Gastrocnemius medialis (tissue), 4 donors: ENCODE measurements at regions not wholly inside any gene's neighbourhood (a gene's known extent, or its start where the extent isn't known, plus 50 kb on each side); places are given as distances from the start of the nearest gene placed in this dataset.

Experiments
- ATAC-seq, 2 donors: fragments of 150-250 bp; one replicate each; pipeline ENCODE4 v1.9.1; 2016
- DNase-seq, 2 donors: peaks; one replicate each; pipeline ENCODE4 v3.0.0-alpha.2; 2019
- H3K27ac ChIP-seq, 4 donors: fragments of 200-600 bp; sonication (generic); 1 replicate in 1 of 4; 2 replicates in 3 of 4; pipeline ENCODE4 v1.5.1; 2016 to 2018; ENCODE audit warnings: mild to moderate bottlenecking in 2 of 4, moderate library complexity in 1 of 4
- H3K27me3 ChIP-seq, 3 donors: fragments of 200-600 bp; sonication (generic) in 2 of 3; 1 replicate in 1 of 3; 2 replicates in 2 of 3; pipeline versions ENCODE4 v1.5.1 to v1.6.0; 2016 to 2019; ENCODE audit warnings: mild to moderate bottlenecking in 1 of 3, moderate library complexity in 1 of 3
- H3K36me3 ChIP-seq, 2 donors: fragments of 200-600 bp; sonication (generic) in 1 of 2; one replicate each; pipeline ENCODE4 v1.5.1; 2017 to 2018
- H3K4me1 ChIP-seq, 2 donors: fragments of 200-600 bp; sonication (generic) in 1 of 2; one replicate each; pipeline ENCODE4 v1.5.1; 2016 to 2017; ENCODE audit warnings: mild to moderate bottlenecking in 2 of 2
- H3K4me3 ChIP-seq, 4 donors: fragments of 200-600 bp; sonication (generic) in 3 of 4; 1 replicate in 1 of 4; 2 replicates in 3 of 4; pipeline ENCODE4 v1.5.1; 2016 to 2019; ENCODE audit warnings: mild to moderate bottlenecking in 2 of 4
- H3K9me3 ChIP-seq, 3 donors: fragments of 200-600 bp; sonication (generic) in 2 of 3; 1 replicate in 1 of 3; 2 replicates in 2 of 3; pipeline ENCODE4 v1.5.1; 2016 to 2019
- POLR2A ChIP-seq, 2 donors: fragments of 450-650 bp; IDR thresholded peaks; one replicate each; pipeline ENCODE4 v1.6.1; 2017; ENCODE audit warnings: antibody characterized with exemption in 2 of 2, mild to moderate bottlenecking in 2 of 2, moderate library complexity in 2 of 2
- in situ Hi-C, 4 donors: fragments of 200-750 bp; cut with MboI; loops; one replicate each; pipeline versions ENCODE4 v1.15.0 to v1.8.0; 2017; ENCODE audit warnings: low sequenced_read_pairs in 4 of 4
- intact Hi-C: fragments of 100-400 bp; cut with DNase I; formaldehyde crosslinking; loops from one replicate; pipeline ENCODE4 v1.15.1; 2023; ENCODE audit warnings: low total_unique reads
- TF ChIP-seq, protein P1 (sequence below), 5 experiments: fragments of 450-650 bp in 3 of 5; fragments of 200-600 bp in 2 of 5; sonication (generic) in 2 of 5; IDR thresholded peaks in 4 of 5; conservative IDR thresholded peaks in 1 of 5; 1 replicate in 4 of 5; 2 replicates in 1 of 5; pipeline ENCODE4 v1.5.1; 2016 to 2019; ENCODE audit warnings: antibody characterized with exemption in 5 of 5, mild to moderate bottlenecking in 3 of 5, moderate library complexity in 3 of 5

DNA sequence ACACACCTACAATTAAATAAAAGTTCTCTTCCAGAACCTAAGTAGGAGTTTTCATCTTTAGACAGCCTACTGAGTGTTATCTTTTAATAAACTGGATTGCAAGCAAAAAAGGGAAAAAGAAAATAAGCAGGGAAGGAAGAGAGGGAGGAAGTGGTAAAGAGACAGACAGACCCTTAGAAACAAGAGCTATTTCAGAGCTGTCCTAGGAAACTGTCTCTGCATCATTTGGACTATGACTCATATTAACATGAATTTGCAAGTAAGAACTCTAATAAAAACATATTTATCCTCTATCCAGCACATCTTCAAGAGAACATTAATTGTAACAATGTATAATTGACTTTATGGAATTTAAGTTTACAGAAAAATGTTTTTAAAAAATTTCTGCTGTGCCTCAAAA, 438.8 kb upstream of the USP15 start:
- in situ Hi-C loops, result no loop called here

DNA sequence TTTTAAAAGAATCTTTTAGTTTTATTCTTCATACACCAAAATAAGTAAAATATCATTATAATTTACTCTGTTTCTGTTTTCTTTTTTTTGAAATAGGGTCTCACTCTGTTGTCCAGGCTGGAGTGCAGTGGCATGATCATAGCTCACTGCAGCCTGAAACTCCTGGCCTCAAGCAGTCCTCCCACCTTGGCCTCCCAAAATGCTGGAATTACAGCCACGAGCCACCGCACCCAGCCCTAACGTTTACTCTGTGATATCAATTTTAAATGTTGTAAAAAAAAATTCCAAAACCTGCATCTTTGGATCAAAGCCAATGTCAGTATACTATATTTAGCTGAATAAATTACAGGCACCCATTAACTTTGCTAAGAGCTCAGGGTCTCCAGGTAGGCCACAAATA, 437.1 kb upstream of the USP15 start:
- in situ Hi-C loops, result no loop called here
- H3K27me3 ChIP-seq, result no peaks in the 10 kb centered on the region
- H3K36me3 ChIP-seq, result no peaks in the 10 kb centered on the region
- intact Hi-C loops, result no loop called here
- no peak overlapping the region for H3K27ac ChIP-seq
- TF ChIP-seq POLR2A (IDR thresholded peaks at IDR 0.05), result no peak
- TF ChIP-seq, protein P1, sequence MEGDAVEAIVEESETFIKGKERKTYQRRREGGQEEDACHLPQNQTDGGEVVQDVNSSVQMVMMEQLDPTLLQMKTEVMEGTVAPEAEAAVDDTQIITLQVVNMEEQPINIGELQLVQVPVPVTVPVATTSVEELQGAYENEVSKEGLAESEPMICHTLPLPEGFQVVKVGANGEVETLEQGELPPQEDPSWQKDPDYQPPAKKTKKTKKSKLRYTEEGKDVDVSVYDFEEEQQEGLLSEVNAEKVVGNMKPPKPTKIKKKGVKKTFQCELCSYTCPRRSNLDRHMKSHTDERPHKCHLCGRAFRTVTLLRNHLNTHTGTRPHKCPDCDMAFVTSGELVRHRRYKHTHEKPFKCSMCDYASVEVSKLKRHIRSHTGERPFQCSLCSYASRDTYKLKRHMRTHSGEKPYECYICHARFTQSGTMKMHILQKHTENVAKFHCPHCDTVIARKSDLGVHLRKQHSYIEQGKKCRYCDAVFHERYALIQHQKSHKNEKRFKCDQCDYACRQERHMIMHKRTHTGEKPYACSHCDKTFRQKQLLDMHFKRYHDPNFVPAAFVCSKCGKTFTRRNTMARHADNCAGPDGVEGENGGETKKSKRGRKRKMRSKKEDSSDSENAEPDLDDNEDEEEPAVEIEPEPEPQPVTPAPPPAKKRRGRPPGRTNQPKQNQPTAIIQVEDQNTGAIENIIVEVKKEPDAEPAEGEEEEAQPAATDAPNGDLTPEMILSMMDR (IDR thresholded peaks at IDR 0.05 in 4 of 5, conservative IDR thresholded peaks at IDR 0.05 in 1 of 5), result no peak
- no peaks in the 10 kb centered on the region for H3K9me3 ChIP-seq
- DNase-seq (no peak), ATAC-seq (no peak)
- no peaks in the 10 kb centered on the region for H3K4me1 ChIP-seq
- H3K4me3 ChIP-seq, result no peak overlapping the region

More for the DNA sequence above, 438.8 kb upstream of the USP15 start:
- Histone ChIP-seq H3K36me3 (no peaks in the 10 kb centered on the region), H3K27me3 (no peaks in the 10 kb centered on the region), H3K4me1 (no peaks in the 10 kb centered on the region), H3K27ac (no peak overlapping the region), H3K4me3 (no peak overlapping the region), H3K9me3 (no peaks in the 10 kb centered on the region)
- TF ChIP-seq, protein P1 (IDR thresholded peaks at IDR 0.05 in 4 of 5, conservative IDR thresholded peaks at IDR 0.05 in 1 of 5), result no peak
- no peak for TF ChIP-seq POLR2A (IDR thresholded peaks at IDR 0.05)
- ATAC-seq (no peak), DNase-seq (no peak)
- intact Hi-C loops, result no loop called here

DNA sequence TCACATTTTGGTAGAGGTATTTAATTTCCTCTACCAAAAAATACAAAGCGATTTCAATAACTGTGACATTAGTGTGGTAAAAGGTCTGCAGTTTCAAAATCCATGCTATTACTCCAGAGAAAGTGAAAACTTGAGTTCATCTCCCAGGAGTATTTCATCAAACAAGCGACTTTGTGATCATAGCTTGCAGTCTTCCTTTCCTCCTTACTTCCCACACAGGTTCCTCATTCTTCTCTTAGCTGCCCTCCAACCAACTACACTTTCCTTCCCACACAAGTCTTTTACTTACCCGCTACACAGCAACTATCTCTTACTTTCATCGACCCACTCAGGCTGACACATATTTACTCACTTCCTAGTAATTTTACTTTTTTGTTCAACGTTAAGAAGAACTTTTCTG, 413.4 kb upstream of the USP15 start:
- ATAC-seq (no peak), DNase-seq (no peak)
- H3K4me1 ChIP-seq, result no peaks in the 10 kb centered on the region
- intact Hi-C loops, result no loop called here
- H3K4me3 ChIP-seq, result no peak overlapping the region
- no peaks in the 10 kb centered on the region for H3K9me3 ChIP-seq
- TF ChIP-seq POLR2A (IDR thresholded peaks at IDR 0.05), result no peak
- TF ChIP-seq, protein P1 (IDR thresholded peaks at IDR 0.05 in 4 of 5, conservative IDR thresholded peaks at IDR 0.05 in 1 of 5), result no peak
- in situ Hi-C loops, result no loop called here
- no peaks in the 10 kb centered on the region for H3K27me3 ChIP-seq
- H3K36me3 ChIP-seq, result no peaks in the 10 kb centered on the region
- H3K27ac ChIP-seq, result no peak overlapping the region

DNA sequence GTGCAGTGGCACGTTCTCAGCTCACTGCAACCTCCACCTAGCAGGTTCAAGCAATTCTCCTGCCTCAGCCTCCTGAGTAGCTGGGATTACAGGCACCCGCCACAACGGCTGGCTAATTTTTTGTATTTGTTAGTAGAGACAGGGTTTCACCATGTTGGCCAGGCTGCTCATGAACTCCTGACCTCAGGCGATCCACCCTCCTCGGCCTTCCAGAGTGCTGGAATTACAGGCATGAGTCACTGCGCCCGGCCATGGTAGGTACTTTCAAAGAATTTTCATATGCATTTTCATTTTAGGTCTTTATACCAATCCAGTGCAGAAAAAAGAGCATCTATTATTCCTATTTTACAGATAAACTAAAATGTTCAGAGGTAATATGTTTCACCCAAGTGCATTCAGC, 411.3 kb upstream of the USP15 start:
- Histone ChIP-seq H3K4me1 (no peaks in the 10 kb centered on the region), H3K4me3 (no peak overlapping the region), H3K27ac (no peak overlapping the region), H3K9me3 (no peaks in the 10 kb centered on the region), H3K27me3 (no peaks in the 10 kb centered on the region), H3K36me3 (no peaks in the 10 kb centered on the region)
- in situ Hi-C loops, result no loop called here
- DNase-seq (no peak), ATAC-seq (no peak)
- intact Hi-C loops, result no loop called here
- TF ChIP-seq, protein P1 (IDR thresholded peaks at IDR 0.05 in 4 of 5, conservative IDR thresholded peaks at IDR 0.05 in 1 of 5), result no peak
- TF ChIP-seq POLR2A (IDR thresholded peaks at IDR 0.05), result no peak

DNA sequence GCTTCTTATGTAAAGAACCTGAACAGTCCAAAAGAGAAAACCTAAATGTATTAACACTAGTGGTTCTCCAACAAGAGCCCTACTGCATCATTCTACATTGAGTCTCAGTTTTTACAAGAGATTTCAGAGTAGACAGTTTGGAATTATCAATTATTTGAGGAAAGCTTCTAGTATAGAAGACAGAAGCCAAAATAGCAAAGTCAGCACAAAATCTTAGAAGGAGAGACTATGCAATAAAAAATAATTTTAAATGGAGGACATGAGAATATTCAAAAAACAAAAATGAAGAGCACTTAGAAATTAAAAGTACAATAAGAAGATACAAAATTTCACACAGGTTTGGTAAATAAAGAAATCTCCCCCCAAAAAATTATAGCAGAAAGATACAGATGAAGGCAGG, 406.3 kb upstream of the USP15 start:
- intact Hi-C loops (no loop called here), in situ Hi-C loops (no loop called here)
- TF ChIP-seq, protein P1 (IDR thresholded peaks at IDR 0.05 in 4 of 5, conservative IDR thresholded peaks at IDR 0.05 in 1 of 5), result no peak
- TF ChIP-seq POLR2A (IDR thresholded peaks at IDR 0.05), result no peak
- Histone ChIP-seq H3K4me1 (no peaks in the 10 kb centered on the region), H3K27ac (no peak overlapping the region), H3K27me3 (no peaks in the 10 kb centered on the region), H3K4me3 (no peak overlapping the region), H3K9me3 (no peaks in the 10 kb centered on the region), H3K36me3 (no peaks in the 10 kb centered on the region)
- ATAC-seq (no peak), DNase-seq (no peak)
